ENCODE measurements at regions not wholly inside any gene's neighbourhood (a gene's known extent, or its start where the extent isn't known, plus 50 kb on each side); places are given as distances from the start of the nearest gene placed in this dataset.
"Not testable (repeated sequence)": the region's sequence is repeated elsewhere in the genome, so short reads cannot be mapped to it uniquely, and the experiment has no call there.

GRCh38 chr5:29126462-29126861, 2067.0 kb upstream of the CDH6 start:
- not testable (repeated sequence) for DNase-seq

- no peak for DNase-seq
These were observed 2071.2 kb upstream of the CDH6 start for GRCh38 chr5:29122306-29122705.

GRCh38 chr5:29114331-29114768, 2076.0 kb upstream of the CDH9 start:
- DNase-seq, result no peak

GRCh38 chr5:29113516-29113915, 2075.1 kb upstream of the CDH9 start:
- DNase-seq, result no peak

- no peak for DNase-seq
These were observed 2061.2 kb upstream of the CDH9 start for GRCh38 chr5:29099585-29099984.

GRCh38 chr5:29089591-29090130, 2051.3 kb upstream of the CDH9 start:
- DNase-seq, result no peak

GRCh38 chr5:29085142-29085541, 2046.8 kb upstream of the CDH9 start:
- DNase-seq, result no peak

- DNase-seq, result no peak
These were observed 2041.4 kb upstream of the CDH9 start for GRCh38 chr5:29079771-29080170.

GRCh38 chr5:29077451-29077850, 2039.1 kb upstream of the CDH9 start:
- DNase-seq, result no peak

GRCh38 chr5:29069104-29069402, 2030.7 kb upstream of the CDH9 start:
- no peak for DNase-seq

GRCh38 chr5:29061381-29061780, 2023.0 kb upstream of the CDH9 start:
- no peak for DNase-seq

GRCh38 chr5:29054694-29055093, 2016.3 kb upstream of the CDH9 start:
- no peak for DNase-seq

- DNase-seq, result no peak
These were observed 2015.9 kb upstream of the CDH9 start for GRCh38 chr5:29054282-29054681.

GRCh38 chr5:29051509-29051908, 2013.1 kb upstream of the CDH9 start:
- DNase-seq, result no peak

GRCh38 chr5:29042152-29042551, 2003.8 kb upstream of the CDH9 start:
- DNase-seq, result no peak

GRCh38 chr5:29040404-29040803, 2002.0 kb upstream of the CDH9 start:
- DNase-seq, result no peak

GRCh38 chr5:29039994-29040393, 2001.6 kb upstream of the CDH9 start:
- DNase-seq, result no peak

GRCh38 chr5:29037716-29038115, 1999.3 kb upstream of the CDH9 start:
- DNase-seq, result no peak

- DNase-seq, result no peak
These were observed 1985.7 kb upstream of the CDH9 start for GRCh38 chr5:29024052-29024451.

GRCh38 chr5:29023541-29023940, 1985.2 kb upstream of the CDH9 start:
- DNase-seq, result no peak

GRCh38 chr5:29017501-29017900, 1979.1 kb upstream of the CDH9 start:
- no peak for DNase-seq

- no peak for DNase-seq
These were observed 1977.7 kb upstream of the CDH9 start for GRCh38 chr5:29016067-29016466.

GRCh38 chr5:29015523-29015922, 1977.1 kb upstream of the CDH9 start:
- DNase-seq, result no peak

- no peak for DNase-seq
These were observed 1967.0 kb upstream of the CDH9 start for GRCh38 chr5:29005386-29005785.

GRCh38 chr5:29002481-29002880, 1964.1 kb upstream of the CDH9 start:
- DNase-seq, result no peak

GRCh38 chr5:29001666-29002065, 1963.3 kb upstream of the CDH9 start:
- DNase-seq, result no peak
